Spleen (tissue), 11 donors: ENCODE measurements at regions not wholly inside any gene's neighbourhood (a gene's known extent, or its start where the extent isn't known, plus 50 kb on each side); places are given as distances from the start of the nearest gene placed in this dataset.
A peak's percentile ranks its signal among the peaks of the same experiment; 100 is the strongest.

ENCODE experiments used
- DNase-seq: peaks from one replicate; pipeline ENCODE4 v3.0.0-alpha.2; 2020
- H3K27ac ChIP-seq, 8 donors: fragments of 200-600 bp; sonication (generic) in 7 of 8; 1 replicate in 4 of 8; 2 replicates in 4 of 8; pipeline versions ENCODE4 v1.5.0 to v1.8.0; 2016 to 2021; ENCODE audit warnings: inconsistent platforms in 4 of 8, mild to moderate bottlenecking in 4 of 8, moderate library complexity in 1 of 8
- H3K27me3 ChIP-seq, 7 donors: fragments of 200-600 bp; sonication (generic) in 6 of 7; replicated peaks in 1 of 7; 1 replicate in 4 of 7; 2 replicates in 3 of 7; pipeline versions ENCODE4 v1.5.0 to v1.8.0; 2016 to 2021; ENCODE audit warnings: inconsistent platforms in 3 of 7, mild to moderate bottlenecking in 1 of 7
- H3K36me3 ChIP-seq, 6 donors: fragments of 200-600 bp; sonication (generic) in 5 of 6; 1 replicate in 4 of 6; 2 replicates in 2 of 6; pipeline versions ENCODE4 v1.5.0 to v1.8.0; 2016 to 2021; ENCODE audit warnings: inconsistent platforms in 2 of 6
- H3K4me1 ChIP-seq, 6 donors: fragments of 200-600 bp; sonication (generic) in 5 of 6; 1 replicate in 3 of 6; 2 replicates in 3 of 6; pipeline versions ENCODE4 v1.5.0 to v1.8.0; 2016 to 2021; ENCODE audit warnings: inconsistent platforms in 3 of 6
- H3K4me3 ChIP-seq, 8 donors: fragments of 200-600 bp; sonication (generic) in 7 of 8; 1 replicate in 4 of 8; 2 replicates in 4 of 8; pipeline versions ENCODE4 v1.5.0 to v1.8.0; 2016 to 2021; ENCODE audit warnings: inconsistent platforms in 4 of 8, mild to moderate bottlenecking in 4 of 8, moderate library complexity in 2 of 8
- H3K9me3 ChIP-seq, 8 donors: fragments of 200-600 bp; sonication (generic) in 7 of 8; 1 replicate in 4 of 8; 2 replicates in 4 of 8; pipeline versions ENCODE4 v1.5.0 to v1.8.0; 2016 to 2021; ENCODE audit warnings: inconsistent platforms in 4 of 8
- POLR2A ChIP-seq, 3 donors: fragments of 450-650 bp; IDR thresholded peaks; one replicate each; pipeline ENCODE4 v1.5.1; 2017; ENCODE audit warnings: antibody characterized with exemption in 3 of 3, mild to moderate bottlenecking in 1 of 3
- POLR2AphosphoS5 ChIP-seq, 3 donors: sonication (generic); formaldehyde crosslinking; IDR thresholded peaks; one replicate each; pipeline ENCODE4 v1.5.1; 2017; ENCODE audit warnings: antibody characterized with exemption in 3 of 3
- WGBS, 5 donors: extraction: QIAGEN DNeasy Blood & Tissue Kit in 3 of 5; methylation state at CpG; one replicate each; pipeline versions ENCODE4 v1.1.5 to v1.1.7; 2013 to 2018; 5-methylcytosine and 5-hydroxymethylcytosine counted together
- intact Hi-C: fragments of 100-400 bp; cut with DNase I; formaldehyde crosslinking; loops from one replicate; pipeline ENCODE4 v1.15.0; 2023; ENCODE audit warnings: low total_unique reads
- TF ChIP-seq, protein P1 (sequence below), 11 experiments: fragments of 200-600 bp in 7 of 11; fragments of 450-650 bp in 4 of 11; sonication (generic) in 4 of 11; IDR thresholded peaks in 8 of 11; conservative IDR thresholded peaks in 3 of 11; 1 replicate in 7 of 11; 2 replicates in 4 of 11; pipeline versions ENCODE4 v1.4.0 to v1.8.0; 2016 to 2021; ENCODE audit warnings: antibody characterized with exemption in 11 of 11, inconsistent platforms in 4 of 11, mild to moderate bottlenecking in 1 of 11
- donor health status: healthy with polysubstance abuse.
- donor health status: DM: no; HTN: no; CAD: no; lungs with moderate emphysema.
- donor health status: DM: no; HTN: no; CAD: no.
- donor health status: Bipolar disorder and iron deficiency.
- donor health status: healthy.
- donor health status: DM: no; HTN: no; CAD: no.
- donor health status: DM: yes; HTN: yes; CAD: no.

- 74 to 90% (median 85%) methylated on average over 4 of the region's 4 CpGs for WGBS, 5 donors
- TF ChIP-seq POLR2AphosphoS5 (IDR thresholded peaks at IDR 0.05) (no peak), POLR2A (IDR thresholded peaks at IDR 0.05) (no peak)
- TF ChIP-seq, protein P1, sequence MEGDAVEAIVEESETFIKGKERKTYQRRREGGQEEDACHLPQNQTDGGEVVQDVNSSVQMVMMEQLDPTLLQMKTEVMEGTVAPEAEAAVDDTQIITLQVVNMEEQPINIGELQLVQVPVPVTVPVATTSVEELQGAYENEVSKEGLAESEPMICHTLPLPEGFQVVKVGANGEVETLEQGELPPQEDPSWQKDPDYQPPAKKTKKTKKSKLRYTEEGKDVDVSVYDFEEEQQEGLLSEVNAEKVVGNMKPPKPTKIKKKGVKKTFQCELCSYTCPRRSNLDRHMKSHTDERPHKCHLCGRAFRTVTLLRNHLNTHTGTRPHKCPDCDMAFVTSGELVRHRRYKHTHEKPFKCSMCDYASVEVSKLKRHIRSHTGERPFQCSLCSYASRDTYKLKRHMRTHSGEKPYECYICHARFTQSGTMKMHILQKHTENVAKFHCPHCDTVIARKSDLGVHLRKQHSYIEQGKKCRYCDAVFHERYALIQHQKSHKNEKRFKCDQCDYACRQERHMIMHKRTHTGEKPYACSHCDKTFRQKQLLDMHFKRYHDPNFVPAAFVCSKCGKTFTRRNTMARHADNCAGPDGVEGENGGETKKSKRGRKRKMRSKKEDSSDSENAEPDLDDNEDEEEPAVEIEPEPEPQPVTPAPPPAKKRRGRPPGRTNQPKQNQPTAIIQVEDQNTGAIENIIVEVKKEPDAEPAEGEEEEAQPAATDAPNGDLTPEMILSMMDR (IDR thresholded peaks at IDR 0.05 in 8 of 11, conservative IDR thresholded peaks at IDR 0.05 in 3 of 11) = no peak
- Histone ChIP-seq H3K36me3 (no peaks in the 10 kb centered on the region), H3K4me1 (peaks cover 0 to 15% (median 2%) of the 10 kb centered on the region in 6 donors), H3K27me3 (peaks cover 0 to 47% (median 0%) of the 10 kb centered on the region in 7 donors), H3K4me3 (no peak overlapping the region), H3K9me3 (peaks cover 0 to 3% (median 1%) of the 10 kb centered on the region in 8 donors), H3K27ac (no peak overlapping the region)
- DNase-seq = no peak
- intact Hi-C loops = no loop called here
These were observed 190.2 kb downstream of the INHBB start for GRCh38 chr2:120536141-120536540.

- no peak for TF ChIP-seq POLR2AphosphoS5 (IDR thresholded peaks at IDR 0.05)
- no peak for TF ChIP-seq POLR2A (IDR thresholded peaks at IDR 0.05)
- TF ChIP-seq, protein P1 (IDR thresholded peaks at IDR 0.05 in 8 of 11, conservative IDR thresholded peaks at IDR 0.05 in 3 of 11) = no peak
- H3K4me1 ChIP-seq = peaks cover 0 to 23% (median 2%) of the 10 kb centered on the region in 6 donors
- peaks cover 0 to 38% (median 0%) of the 10 kb centered on the region in 7 donors for H3K27me3 ChIP-seq
- no peak for DNase-seq
- no peaks in the 10 kb centered on the region for H3K36me3 ChIP-seq
- no peak overlapping the region for H3K4me3 ChIP-seq
- no peaks in the 10 kb centered on the region for H3K9me3 ChIP-seq
- WGBS, 5 donors = 79 to 88% (median 80%) methylated on average over 12 of the region's 12 CpGs
- intact Hi-C loops = no loop called here
- peak overlapping the region in 4 of 8 donors; percentile 29 to 61 (median 51) for H3K27ac ChIP-seq
These were observed 192.9 kb downstream of the INHBB start for GRCh38 chr2:120538691-120539423.

DNA sequence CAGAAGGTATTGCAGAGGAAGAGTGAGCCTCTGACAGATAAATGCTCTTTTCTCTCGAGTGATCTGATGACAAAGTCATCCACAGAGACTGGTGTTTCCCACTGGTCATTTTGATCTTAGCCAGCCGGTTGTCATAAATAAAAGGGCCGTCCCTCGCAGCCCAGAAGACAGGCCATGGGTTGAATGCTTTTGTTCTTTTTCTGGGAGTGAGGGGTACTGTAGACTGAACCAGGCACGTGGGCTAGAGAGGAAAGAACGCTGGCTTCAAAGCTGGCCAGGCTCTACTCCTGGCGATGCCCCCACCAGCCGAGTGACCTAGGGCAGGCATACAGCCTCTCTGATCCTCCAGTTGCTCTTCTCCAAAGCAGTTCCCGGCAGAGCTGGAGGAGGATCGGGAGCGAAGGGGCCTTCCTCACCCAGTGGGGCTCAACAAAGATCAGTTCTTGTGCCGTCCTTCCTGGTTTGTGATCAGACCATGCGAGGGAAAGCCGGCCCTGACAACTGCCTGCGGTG, 193.5 kb downstream of the INHBB start:
- H3K36me3 ChIP-seq = no peaks in the 10 kb centered on the region
- TF ChIP-seq, protein P1 (IDR thresholded peaks at IDR 0.05 in 8 of 11, conservative IDR thresholded peaks at IDR 0.05 in 3 of 11) = no peak
- TF ChIP-seq POLR2AphosphoS5 (IDR thresholded peaks at IDR 0.05) = peak in 1 of 3 donors; percentile 26
- H3K9me3 ChIP-seq = no peaks in the 10 kb centered on the region
- H3K27ac ChIP-seq = peak overlapping the region in 6 of 8 donors; percentile 27 to 61 (median 51)
- H3K4me3 ChIP-seq = no peak overlapping the region
- peaks cover 0 to 29% (median 2%) of the 10 kb centered on the region in 6 donors for H3K4me1 ChIP-seq
- DNase-seq = no peak
- H3K27me3 ChIP-seq = peaks cover 0 to 32% (median 0%) of the 10 kb centered on the region in 7 donors
- 72 to 87% (median 82%) methylated on average over 13 to 15 of the region's 15 CpGs for WGBS, 5 donors
- intact Hi-C loops = no loop called here
